ENCODE measurements at regions not wholly inside any gene's neighbourhood (a gene's known extent, or its start where the extent isn't known, plus 50 kb on each side); places are given as distances from the start of the nearest gene placed in this dataset.

DNA sequence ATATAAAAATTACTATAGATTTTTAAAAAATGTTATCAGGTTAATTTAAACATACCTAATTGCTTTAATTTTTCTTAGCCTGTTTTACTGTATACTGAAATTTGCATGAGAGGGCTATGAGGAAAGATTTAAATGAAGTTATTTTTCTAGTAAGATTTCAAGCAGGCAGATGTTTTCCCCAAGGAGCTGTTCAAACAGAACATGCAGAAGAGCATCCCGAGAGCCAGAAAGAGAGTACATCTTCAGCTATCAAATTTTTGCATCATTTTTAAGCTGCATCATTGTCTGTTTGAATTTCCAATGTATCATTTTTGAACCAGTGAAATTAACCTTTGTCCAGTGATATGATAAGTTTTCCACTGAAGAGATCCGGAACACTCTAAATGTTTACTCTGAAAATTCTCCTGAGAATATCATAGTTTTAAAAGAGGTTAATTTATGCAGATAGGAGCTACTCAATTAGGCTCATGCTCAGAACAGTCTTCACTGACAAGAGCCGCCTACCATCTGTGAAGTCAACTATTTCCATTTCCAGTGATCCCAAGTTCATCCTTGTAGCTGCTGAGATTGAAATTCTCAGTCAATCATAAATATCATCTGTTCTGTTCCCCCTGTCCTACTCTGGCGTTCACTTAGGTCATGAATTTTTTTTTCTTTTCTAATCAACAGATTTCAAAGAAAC, 467.7 kb upstream of the NBEA start:
- Histone ChIP-seq H3K27ac (ENCODE audit: low read depth, low read length) (no peak overlapping the region), H3K4me1 (ENCODE audit: insufficient read depth, low read length) (no peaks in the 10 kb centered on the region)

DNA sequence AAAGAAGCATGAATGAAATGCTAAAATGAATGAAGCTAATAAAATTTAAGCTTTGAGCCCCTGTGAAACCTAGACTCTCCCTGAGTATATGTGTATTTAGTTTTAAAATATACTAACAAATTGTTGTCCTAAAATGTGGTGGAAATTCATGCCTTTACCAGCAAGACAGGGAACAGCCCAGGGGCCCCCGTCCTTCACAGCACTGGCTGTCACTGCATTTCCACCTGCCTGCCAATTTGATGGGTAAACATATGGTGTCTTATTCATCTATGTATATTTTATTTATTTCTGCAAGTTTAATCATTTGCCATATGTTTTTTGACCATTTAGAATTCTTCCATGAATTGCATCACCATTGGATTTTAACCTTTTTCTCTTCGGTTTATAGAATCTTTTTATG, 463.7 kb upstream of the NBEA start:
- Histone ChIP-seq H3K4me1 (ENCODE audit: insufficient read depth, low read length) (no peaks in the 10 kb centered on the region), H3K27ac (ENCODE audit: low read depth, low read length) (no peak overlapping the region), H3K4me2 (ENCODE audit: insufficient read depth, low read length) (no peak overlapping the region), H3K9me3 (ENCODE audit: low read depth, low read length) (no peaks in the 10 kb centered on the region), H3K79me2 (ENCODE audit: insufficient read depth, low read length) (no peaks in the 10 kb centered on the region), H3K36me3 (ENCODE audit: insufficient read depth, low read length) (no peaks in the 10 kb centered on the region), H3K4me3 (ENCODE audit: insufficient read depth, low read length) (no peak overlapping the region), H2AFZ (ENCODE audit: low read length) (no peak overlapping the region), H3K27me3 (ENCODE audit: insufficient read depth, low read length) (no peaks in the 10 kb centered on the region), H4K20me1 (ENCODE audit: insufficient read depth, low read length) (no peaks in the 10 kb centered on the region)
- TF ChIP-seq, protein P1, sequence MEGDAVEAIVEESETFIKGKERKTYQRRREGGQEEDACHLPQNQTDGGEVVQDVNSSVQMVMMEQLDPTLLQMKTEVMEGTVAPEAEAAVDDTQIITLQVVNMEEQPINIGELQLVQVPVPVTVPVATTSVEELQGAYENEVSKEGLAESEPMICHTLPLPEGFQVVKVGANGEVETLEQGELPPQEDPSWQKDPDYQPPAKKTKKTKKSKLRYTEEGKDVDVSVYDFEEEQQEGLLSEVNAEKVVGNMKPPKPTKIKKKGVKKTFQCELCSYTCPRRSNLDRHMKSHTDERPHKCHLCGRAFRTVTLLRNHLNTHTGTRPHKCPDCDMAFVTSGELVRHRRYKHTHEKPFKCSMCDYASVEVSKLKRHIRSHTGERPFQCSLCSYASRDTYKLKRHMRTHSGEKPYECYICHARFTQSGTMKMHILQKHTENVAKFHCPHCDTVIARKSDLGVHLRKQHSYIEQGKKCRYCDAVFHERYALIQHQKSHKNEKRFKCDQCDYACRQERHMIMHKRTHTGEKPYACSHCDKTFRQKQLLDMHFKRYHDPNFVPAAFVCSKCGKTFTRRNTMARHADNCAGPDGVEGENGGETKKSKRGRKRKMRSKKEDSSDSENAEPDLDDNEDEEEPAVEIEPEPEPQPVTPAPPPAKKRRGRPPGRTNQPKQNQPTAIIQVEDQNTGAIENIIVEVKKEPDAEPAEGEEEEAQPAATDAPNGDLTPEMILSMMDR (IDR thresholded peaks at IDR 0.05; ENCODE audit: extremely low read depth, low read depth, low read length), result no peak
- no peak for DNase-seq (ENCODE audit: insufficient read length, low spot score, missing footprints)

More for the DNA sequence above, 467.7 kb upstream of the NBEA start:
- TF ChIP-seq, protein P1 (IDR thresholded peaks at IDR 0.05; ENCODE audit: extremely low read depth, low read depth, low read length), result no peak
- no peaks in the 10 kb centered on the region for H3K79me2 ChIP-seq (ENCODE audit: insufficient read depth, low read length)
- DNase-seq (ENCODE audit: insufficient read length, low spot score, missing footprints), result no peak
- no peak overlapping the region for H3K4me2 ChIP-seq (ENCODE audit: insufficient read depth, low read length)
- H4K20me1 ChIP-seq (ENCODE audit: insufficient read depth, low read length), result no peaks in the 10 kb centered on the region
- H3K9me3 ChIP-seq (ENCODE audit: low read depth, low read length), result no peaks in the 10 kb centered on the region
- no peaks in the 10 kb centered on the region for H3K36me3 ChIP-seq (ENCODE audit: insufficient read depth, low read length)
- no peak overlapping the region for H2AFZ ChIP-seq (ENCODE audit: low read length)
- H3K27me3 ChIP-seq (ENCODE audit: insufficient read depth, low read length), result no peaks in the 10 kb centered on the region
- H3K4me3 ChIP-seq (ENCODE audit: insufficient read depth, low read length), result no peak overlapping the region

DNA sequence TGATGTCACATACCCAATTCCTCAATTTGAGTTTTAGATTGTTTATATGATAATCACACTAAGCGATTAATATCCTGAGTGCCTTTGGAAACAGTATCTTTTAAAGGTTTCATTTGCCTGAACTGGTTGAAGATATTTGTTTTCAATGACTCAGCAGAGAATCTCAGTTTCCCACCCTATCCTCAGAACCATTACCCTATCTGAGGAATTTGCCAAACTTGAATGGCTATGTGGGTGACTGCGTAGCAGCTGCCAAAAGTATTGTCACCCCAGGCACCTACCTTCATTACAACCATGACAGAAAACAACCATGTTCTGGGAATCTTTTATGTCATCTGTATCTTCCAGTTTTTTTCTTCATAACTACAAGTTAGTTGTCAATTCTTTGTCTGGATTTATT, 440.1 kb upstream of the NBEA start:
- Histone ChIP-seq H3K4me2 (ENCODE audit: insufficient read depth, low read length) (no peak overlapping the region), H3K79me2 (ENCODE audit: insufficient read depth, low read length) (no peaks in the 10 kb centered on the region), H2AFZ (ENCODE audit: low read length) (no peak overlapping the region), H3K4me1 (ENCODE audit: insufficient read depth, low read length) (no peaks in the 10 kb centered on the region), H3K27ac (ENCODE audit: low read depth, low read length) (no peak overlapping the region), H3K36me3 (ENCODE audit: insufficient read depth, low read length) (no peaks in the 10 kb centered on the region), H3K4me3 (ENCODE audit: insufficient read depth, low read length) (no peak overlapping the region), H4K20me1 (ENCODE audit: insufficient read depth, low read length) (no peaks in the 10 kb centered on the region), H3K27me3 (ENCODE audit: insufficient read depth, low read length) (no peaks in the 10 kb centered on the region), H3K9me3 (ENCODE audit: low read depth, low read length) (no peaks in the 10 kb centered on the region)
- no peak for DNase-seq (ENCODE audit: insufficient read length, low spot score, missing footprints)
- TF ChIP-seq, protein P1 (IDR thresholded peaks at IDR 0.05; ENCODE audit: extremely low read depth, low read depth, low read length), result no peak

DNA sequence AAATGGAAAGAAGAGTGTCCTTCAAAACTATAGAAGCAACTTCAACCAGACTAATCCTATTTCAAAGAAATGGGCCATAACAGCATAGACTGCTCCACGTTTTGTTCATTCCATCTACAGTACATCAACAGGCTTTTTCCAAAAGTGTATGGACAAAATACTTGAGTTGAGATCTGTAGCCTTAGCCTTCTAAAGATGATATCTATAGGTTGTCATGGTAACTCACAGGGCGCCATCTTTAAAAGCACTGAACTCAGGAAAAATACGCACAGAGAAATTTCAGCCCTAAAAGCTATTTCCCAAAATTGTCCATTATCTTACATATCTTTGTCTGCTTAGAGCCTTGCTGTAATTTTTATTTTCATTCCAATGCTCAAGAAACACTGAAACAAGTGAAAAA, 439.4 kb upstream of the NBEA start:
- H3K79me2 ChIP-seq (ENCODE audit: insufficient read depth, low read length), result no peaks in the 10 kb centered on the region

More for the DNA sequence above, 439.4 kb upstream of the NBEA start:
- Histone ChIP-seq H3K4me2 (ENCODE audit: insufficient read depth, low read length) (no peak overlapping the region), H3K9me3 (ENCODE audit: low read depth, low read length) (no peaks in the 10 kb centered on the region), H3K36me3 (ENCODE audit: insufficient read depth, low read length) (no peaks in the 10 kb centered on the region), H3K4me1 (ENCODE audit: insufficient read depth, low read length) (no peaks in the 10 kb centered on the region), H2AFZ (ENCODE audit: low read length) (no peak overlapping the region), H4K20me1 (ENCODE audit: insufficient read depth, low read length) (no peaks in the 10 kb centered on the region), H3K27ac (ENCODE audit: low read depth, low read length) (no peak overlapping the region), H3K27me3 (ENCODE audit: insufficient read depth, low read length) (no peaks in the 10 kb centered on the region), H3K4me3 (ENCODE audit: insufficient read depth, low read length) (no peak overlapping the region)
- TF ChIP-seq, protein P1 (IDR thresholded peaks at IDR 0.05; ENCODE audit: extremely low read depth, low read depth, low read length), result no peak
- DNase-seq (ENCODE audit: insufficient read length, low spot score, missing footprints), result no peak
